GM12875 (cell line): ENCODE measurements at regions not wholly inside any gene's neighbourhood (a gene's known extent, or its start where the extent isn't known, plus 50 kb on each side); places are given as distances from the start of the nearest gene placed in this dataset.

ENCODE experiments used
- H3K4me3 ChIP-seq: one replicate; pipeline ENCODE4 v1.5.1; 2011; ENCODE audit warnings: low read depth, low read length, control low read depth
- TF ChIP-seq, protein P1 (sequence below): IDR thresholded peaks from 2 replicates; pipeline ENCODE4 v1.5.1; 2011; ENCODE audit warnings: low read depth, mild to moderate bottlenecking, control low read depth, inconsistent platforms, low read length, moderate library complexity, borderline replicate concordance; ENCODE audit not compliant: insufficient read depth

- TF ChIP-seq, protein P1, sequence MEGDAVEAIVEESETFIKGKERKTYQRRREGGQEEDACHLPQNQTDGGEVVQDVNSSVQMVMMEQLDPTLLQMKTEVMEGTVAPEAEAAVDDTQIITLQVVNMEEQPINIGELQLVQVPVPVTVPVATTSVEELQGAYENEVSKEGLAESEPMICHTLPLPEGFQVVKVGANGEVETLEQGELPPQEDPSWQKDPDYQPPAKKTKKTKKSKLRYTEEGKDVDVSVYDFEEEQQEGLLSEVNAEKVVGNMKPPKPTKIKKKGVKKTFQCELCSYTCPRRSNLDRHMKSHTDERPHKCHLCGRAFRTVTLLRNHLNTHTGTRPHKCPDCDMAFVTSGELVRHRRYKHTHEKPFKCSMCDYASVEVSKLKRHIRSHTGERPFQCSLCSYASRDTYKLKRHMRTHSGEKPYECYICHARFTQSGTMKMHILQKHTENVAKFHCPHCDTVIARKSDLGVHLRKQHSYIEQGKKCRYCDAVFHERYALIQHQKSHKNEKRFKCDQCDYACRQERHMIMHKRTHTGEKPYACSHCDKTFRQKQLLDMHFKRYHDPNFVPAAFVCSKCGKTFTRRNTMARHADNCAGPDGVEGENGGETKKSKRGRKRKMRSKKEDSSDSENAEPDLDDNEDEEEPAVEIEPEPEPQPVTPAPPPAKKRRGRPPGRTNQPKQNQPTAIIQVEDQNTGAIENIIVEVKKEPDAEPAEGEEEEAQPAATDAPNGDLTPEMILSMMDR = no peak
- H3K4me3 ChIP-seq = no peak overlapping the region
Observed at GRCh38 chr1:82932207-82932606, 1066.7 kb downstream of the TTLL7 start.

DNA sequence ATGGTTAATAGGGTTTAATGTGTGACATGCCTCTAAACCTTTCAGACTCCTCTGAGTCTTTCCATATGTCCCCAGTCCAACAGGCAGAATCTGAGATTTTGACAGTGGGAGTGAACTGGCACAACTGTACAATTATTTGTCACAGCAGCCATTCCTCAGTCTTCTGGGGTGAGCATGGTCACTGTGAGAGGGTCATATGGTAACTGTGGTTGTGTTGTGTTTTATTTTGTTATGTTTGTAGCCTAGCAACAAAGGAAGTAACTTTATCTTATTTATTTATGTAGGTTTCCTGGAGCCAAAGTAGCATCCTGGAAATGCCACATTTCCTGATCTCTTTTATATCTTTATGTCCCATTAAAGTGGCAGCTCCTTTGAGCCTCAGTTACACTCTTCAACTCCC is 1067.9 kb downstream of the TTLL7 start:
- no peak overlapping the region for H3K4me3 ChIP-seq
- TF ChIP-seq, protein P1 = no peak

DNA sequence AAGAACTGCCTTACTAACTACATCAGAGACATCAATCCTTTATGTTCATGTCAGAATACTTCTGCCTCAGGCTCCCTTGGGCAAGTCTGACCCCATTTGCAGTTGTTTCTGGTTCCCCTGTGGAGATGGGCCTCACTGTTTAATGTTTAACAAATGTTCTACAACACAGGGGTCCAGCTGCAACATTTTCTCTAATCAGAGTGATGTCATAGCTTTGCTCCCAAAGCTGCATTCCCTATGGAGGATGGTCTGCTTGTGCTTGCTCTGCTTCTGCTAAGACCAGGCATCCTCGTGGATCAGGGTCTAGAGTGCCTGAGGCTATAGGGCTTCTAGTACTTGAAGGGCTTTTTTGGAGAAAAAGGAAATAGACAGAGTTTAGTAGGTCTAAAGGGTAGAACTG is 1071.2 kb downstream of the TTLL7 start:
- H3K4me3 ChIP-seq = no peak overlapping the region
- TF ChIP-seq, protein P1 = no peak

- H3K4me3 ChIP-seq = no peak overlapping the region
- TF ChIP-seq, protein P1 = no peak
Observed at GRCh38 chr1:82924666-82925065, 1074.3 kb downstream of the TTLL7 start.

- TF ChIP-seq, protein P1 = no peak
- no peak overlapping the region for H3K4me3 ChIP-seq
Observed at GRCh38 chr1:82923931-82924330, 1075.0 kb downstream of the TTLL7 start.

- TF ChIP-seq, protein P1 = no peak
- H3K4me3 ChIP-seq = no peak overlapping the region
Observed at GRCh38 chr1:82921759-82922158, 1077.2 kb downstream of the TTLL7 start.

GRCh38 chr1:82920418-82921248 is 1078.3 kb downstream of the TTLL7 start:
- TF ChIP-seq, protein P1 = no peak
- H3K4me3 ChIP-seq = no peak overlapping the region
